ENCODE measurements at regions not wholly inside any gene's neighbourhood (a gene's known extent, or its start where the extent isn't known, plus 50 kb on each side); places are given as distances from the start of the nearest gene placed in this dataset.

GRCh38 chrX:37904833-37905232 lies 57.5 kb upstream of the DYNLT3 start:
- TF ChIP-seq, protein P1, sequence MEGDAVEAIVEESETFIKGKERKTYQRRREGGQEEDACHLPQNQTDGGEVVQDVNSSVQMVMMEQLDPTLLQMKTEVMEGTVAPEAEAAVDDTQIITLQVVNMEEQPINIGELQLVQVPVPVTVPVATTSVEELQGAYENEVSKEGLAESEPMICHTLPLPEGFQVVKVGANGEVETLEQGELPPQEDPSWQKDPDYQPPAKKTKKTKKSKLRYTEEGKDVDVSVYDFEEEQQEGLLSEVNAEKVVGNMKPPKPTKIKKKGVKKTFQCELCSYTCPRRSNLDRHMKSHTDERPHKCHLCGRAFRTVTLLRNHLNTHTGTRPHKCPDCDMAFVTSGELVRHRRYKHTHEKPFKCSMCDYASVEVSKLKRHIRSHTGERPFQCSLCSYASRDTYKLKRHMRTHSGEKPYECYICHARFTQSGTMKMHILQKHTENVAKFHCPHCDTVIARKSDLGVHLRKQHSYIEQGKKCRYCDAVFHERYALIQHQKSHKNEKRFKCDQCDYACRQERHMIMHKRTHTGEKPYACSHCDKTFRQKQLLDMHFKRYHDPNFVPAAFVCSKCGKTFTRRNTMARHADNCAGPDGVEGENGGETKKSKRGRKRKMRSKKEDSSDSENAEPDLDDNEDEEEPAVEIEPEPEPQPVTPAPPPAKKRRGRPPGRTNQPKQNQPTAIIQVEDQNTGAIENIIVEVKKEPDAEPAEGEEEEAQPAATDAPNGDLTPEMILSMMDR (IDR thresholded peaks at IDR 0.05) = no peak

GRCh38 chrX:37905436-37906147 lies 58.2 kb upstream of the DYNLT3 start:
- TF ChIP-seq, protein P1 (IDR thresholded peaks at IDR 0.05) = no peak

DNA sequence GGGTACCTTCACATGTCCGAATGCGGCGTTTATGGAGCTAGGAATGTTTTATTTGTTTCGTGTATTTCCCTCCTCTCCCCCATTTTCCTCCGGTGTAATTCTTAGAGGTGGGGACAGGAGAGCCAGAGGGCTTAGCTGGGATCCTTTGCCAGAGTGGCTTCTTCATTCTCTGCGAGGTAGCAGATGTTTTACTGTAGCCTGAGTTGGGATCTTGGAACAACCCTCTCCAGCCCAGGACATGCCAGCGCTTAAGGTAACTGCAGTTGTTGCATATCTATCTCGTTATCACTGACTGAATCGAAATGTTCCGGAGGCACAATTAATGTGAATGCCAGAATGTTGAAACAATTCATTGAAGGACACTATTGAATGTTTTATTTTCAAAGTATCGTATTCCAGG lies 59.0 kb upstream of the DYNLT3 start:
- TF ChIP-seq, protein P1 (IDR thresholded peaks at IDR 0.05) = no peak

- TF ChIP-seq, protein P1 (IDR thresholded peaks at IDR 0.05) = no peak
Measured at GRCh38 chrX:37910186-37910585, 62.8 kb upstream of the DYNLT3 start.

- TF ChIP-seq, protein P1 (IDR thresholded peaks at IDR 0.05) = no peak
Measured at GRCh38 chrX:37912304-37912703, 64.9 kb upstream of the DYNLT3 start.

DNA sequence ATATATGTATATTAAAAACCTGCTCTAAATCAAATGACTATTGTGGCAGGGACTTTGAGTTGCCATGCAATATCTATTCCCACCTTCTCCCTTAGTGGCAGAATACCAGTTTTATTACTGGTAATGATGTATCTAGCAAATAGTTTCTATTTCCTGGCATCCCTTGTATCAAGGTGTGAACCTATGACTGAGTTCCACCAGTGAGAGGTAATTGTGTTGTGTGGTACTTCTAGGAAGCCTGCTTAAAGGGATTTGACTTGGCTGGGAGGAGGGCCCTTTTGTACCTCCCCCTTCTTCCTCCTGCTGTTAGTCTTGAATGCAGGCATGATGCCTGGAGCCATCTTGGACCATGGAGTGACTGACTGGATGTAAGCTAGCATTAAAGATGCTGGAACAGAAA lies 65.4 kb upstream of the DYNLT3 start:
- TF ChIP-seq, protein P1 (IDR thresholded peaks at IDR 0.05) = no peak

- TF ChIP-seq, protein P1 (IDR thresholded peaks at IDR 0.05) = no peak
Measured at GRCh38 chrX:37918168-37918567, 70.8 kb upstream of the DYNLT3 start.

DNA sequence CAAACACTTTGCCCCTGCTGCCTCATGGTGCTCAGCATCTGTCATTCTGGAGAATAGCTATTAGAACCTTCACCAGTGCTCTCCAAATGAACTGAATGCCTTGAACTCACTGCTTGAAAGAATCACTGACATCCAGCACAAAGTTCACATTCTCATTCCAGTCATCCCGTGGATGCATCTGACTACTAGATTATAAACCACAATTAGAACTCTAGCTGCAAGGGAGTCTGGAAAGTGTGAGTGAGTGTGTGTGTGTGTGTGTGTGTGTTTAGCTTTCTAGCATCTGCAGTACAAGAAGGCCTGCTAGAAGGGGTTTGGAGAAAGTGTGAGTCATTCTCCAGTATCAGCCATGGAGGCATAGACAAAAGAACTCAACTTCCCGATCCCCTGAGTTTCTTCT lies 71.3 kb upstream of the DYNLT3 start:
- TF ChIP-seq, protein P1 (IDR thresholded peaks at IDR 0.05) = no peak

Measured in LNCAP (cell line).